HEK293 (cell line): ENCODE measurements at regions not wholly inside any gene's neighbourhood (a gene's known extent, or its start where the extent isn't known, plus 50 kb on each side); places are given as distances from the start of the nearest gene placed in this dataset.

Experiments
- HOXD13 ChIP-seq: sonication (generic); formaldehyde crosslinking; IDR thresholded peaks from 2 replicates; pipeline ENCODE4 v1.8.0; 2022; ENCODE audit warnings: missing genetic modification reagents, borderline replicate concordance
- KLF10 ChIP-seq: fragments of 450-650 bp; IDR thresholded peaks from 2 replicates; pipeline ENCODE4 v1.5.1; 2018; ENCODE audit warnings: missing biosample characterization, mild to moderate bottlenecking, missing genetic modification characterization
- KLF8 ChIP-seq: fragments of 450-650 bp; formaldehyde crosslinking; IDR thresholded peaks from 2 replicates; pipeline ENCODE4 v1.5.1; 2016; ENCODE audit warnings: missing biosample characterization, missing genetic modification characterization
- KLF9 ChIP-seq: fragments of 450-650 bp; formaldehyde crosslinking; IDR thresholded peaks from 2 replicates; pipeline ENCODE4 v1.5.1; 2016; ENCODE audit warnings: missing biosample characterization, missing genetic modification characterization, low read depth
- MEIS1 ChIP-seq: sonication (generic); formaldehyde crosslinking; IDR thresholded peaks from 2 replicates; pipeline ENCODE4 v1.8.1; 2022; ENCODE audit warnings: missing genetic modification reagents, mild to moderate bottlenecking, borderline replicate concordance
- MYNN ChIP-seq: fragments of 450-650 bp; formaldehyde crosslinking; IDR thresholded peaks from 2 replicates; pipeline ENCODE4 v1.5.1; 2016; ENCODE audit warnings: missing biosample characterization, missing genetic modification characterization, borderline replicate concordance
- ZNF121 ChIP-seq: fragments of 450-650 bp; formaldehyde crosslinking; IDR thresholded peaks from 2 replicates; pipeline ENCODE4 v1.5.1; 2016; ENCODE audit warnings: missing biosample characterization, missing genetic modification characterization
- TF ChIP-seq, protein P1 (sequence below): fragments of 450-650 bp; formaldehyde crosslinking; IDR thresholded peaks from 2 replicates; pipeline ENCODE4 v1.5.1; 2016; ENCODE audit warnings: missing biosample characterization, missing genetic modification characterization
- TF ChIP-seq, protein P2 (sequence below): fragments of 450-650 bp; formaldehyde crosslinking; IDR thresholded peaks from 2 replicates; pipeline ENCODE4 v1.5.1; 2016; ENCODE audit warnings: missing biosample characterization, missing genetic modification characterization
- TF ChIP-seq, protein P3 (sequence below): fragments of 450-650 bp; IDR thresholded peaks from 2 replicates; pipeline ENCODE4 v1.5.1; 2018; ENCODE audit warnings: missing biosample characterization, mild to moderate bottlenecking, missing genetic modification characterization
- TF ChIP-seq, protein P4 (sequence below): fragments of 450-650 bp; formaldehyde crosslinking; IDR thresholded peaks from 2 replicates; pipeline ENCODE4 v1.5.1; 2016; ENCODE audit warnings: missing biosample characterization, missing genetic modification characterization

DNA sequence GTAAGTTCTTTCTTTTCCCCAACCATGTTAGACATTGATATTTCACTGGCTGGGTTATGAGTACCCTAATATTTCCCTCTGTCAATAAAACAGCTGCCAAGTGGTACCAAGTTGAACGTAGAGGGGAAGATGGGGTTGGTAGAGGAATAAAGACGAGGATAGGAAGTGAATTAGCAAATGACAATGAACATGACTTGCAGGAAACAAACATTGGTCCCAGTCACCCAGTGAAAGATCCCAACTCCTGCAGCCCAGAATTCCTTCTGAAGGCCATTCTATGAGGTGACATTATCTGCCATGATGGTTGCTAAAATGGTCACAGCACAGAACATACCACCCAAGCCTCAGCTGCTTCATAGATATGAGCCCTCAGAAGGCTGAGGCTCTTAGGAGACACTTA, 159.0 kb upstream of the CTNNB1 start:
- TF ChIP-seq, protein P1, sequence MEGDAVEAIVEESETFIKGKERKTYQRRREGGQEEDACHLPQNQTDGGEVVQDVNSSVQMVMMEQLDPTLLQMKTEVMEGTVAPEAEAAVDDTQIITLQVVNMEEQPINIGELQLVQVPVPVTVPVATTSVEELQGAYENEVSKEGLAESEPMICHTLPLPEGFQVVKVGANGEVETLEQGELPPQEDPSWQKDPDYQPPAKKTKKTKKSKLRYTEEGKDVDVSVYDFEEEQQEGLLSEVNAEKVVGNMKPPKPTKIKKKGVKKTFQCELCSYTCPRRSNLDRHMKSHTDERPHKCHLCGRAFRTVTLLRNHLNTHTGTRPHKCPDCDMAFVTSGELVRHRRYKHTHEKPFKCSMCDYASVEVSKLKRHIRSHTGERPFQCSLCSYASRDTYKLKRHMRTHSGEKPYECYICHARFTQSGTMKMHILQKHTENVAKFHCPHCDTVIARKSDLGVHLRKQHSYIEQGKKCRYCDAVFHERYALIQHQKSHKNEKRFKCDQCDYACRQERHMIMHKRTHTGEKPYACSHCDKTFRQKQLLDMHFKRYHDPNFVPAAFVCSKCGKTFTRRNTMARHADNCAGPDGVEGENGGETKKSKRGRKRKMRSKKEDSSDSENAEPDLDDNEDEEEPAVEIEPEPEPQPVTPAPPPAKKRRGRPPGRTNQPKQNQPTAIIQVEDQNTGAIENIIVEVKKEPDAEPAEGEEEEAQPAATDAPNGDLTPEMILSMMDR (tag by site-specific recombination), result no peak
- TF ChIP-seq KLF10 (tag by site-specific recombination) (no peak), HOXD13 (CRISPR knock-in tag) (no peak), ZNF121 (no peak), MEIS1 (no peak), KLF9 (tag by site-specific recombination) (no peak), MYNN (tag by site-specific recombination) (no peak), KLF8 (no peak)
- TF ChIP-seq, protein P2, sequence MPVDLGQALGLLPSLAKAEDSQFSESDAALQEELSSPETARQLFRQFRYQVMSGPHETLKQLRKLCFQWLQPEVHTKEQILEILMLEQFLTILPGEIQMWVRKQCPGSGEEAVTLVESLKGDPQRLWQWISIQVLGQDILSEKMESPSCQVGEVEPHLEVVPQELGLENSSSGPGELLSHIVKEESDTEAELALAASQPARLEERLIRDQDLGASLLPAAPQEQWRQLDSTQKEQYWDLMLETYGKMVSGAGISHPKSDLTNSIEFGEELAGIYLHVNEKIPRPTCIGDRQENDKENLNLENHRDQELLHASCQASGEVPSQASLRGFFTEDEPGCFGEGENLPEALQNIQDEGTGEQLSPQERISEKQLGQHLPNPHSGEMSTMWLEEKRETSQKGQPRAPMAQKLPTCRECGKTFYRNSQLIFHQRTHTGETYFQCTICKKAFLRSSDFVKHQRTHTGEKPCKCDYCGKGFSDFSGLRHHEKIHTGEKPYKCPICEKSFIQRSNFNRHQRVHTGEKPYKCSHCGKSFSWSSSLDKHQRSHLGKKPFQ, result no peak
- TF ChIP-seq, protein P3, sequence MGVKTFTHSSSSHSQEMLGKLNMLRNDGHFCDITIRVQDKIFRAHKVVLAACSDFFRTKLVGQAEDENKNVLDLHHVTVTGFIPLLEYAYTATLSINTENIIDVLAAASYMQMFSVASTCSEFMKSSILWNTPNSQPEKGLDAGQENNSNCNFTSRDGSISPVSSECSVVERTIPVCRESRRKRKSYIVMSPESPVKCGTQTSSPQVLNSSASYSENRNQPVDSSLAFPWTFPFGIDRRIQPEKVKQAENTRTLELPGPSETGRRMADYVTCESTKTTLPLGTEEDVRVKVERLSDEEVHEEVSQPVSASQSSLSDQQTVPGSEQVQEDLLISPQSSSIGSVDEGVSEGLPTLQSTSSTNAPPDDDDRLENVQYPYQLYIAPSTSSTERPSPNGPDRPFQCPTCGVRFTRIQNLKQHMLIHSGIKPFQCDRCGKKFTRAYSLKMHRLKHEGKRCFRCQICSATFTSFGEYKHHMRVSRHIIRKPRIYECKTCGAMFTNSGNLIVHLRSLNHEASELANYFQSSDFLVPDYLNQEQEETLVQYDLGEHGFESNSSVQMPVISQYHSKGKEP (tag by site-specific recombination), result no peak
- TF ChIP-seq, protein P4, sequence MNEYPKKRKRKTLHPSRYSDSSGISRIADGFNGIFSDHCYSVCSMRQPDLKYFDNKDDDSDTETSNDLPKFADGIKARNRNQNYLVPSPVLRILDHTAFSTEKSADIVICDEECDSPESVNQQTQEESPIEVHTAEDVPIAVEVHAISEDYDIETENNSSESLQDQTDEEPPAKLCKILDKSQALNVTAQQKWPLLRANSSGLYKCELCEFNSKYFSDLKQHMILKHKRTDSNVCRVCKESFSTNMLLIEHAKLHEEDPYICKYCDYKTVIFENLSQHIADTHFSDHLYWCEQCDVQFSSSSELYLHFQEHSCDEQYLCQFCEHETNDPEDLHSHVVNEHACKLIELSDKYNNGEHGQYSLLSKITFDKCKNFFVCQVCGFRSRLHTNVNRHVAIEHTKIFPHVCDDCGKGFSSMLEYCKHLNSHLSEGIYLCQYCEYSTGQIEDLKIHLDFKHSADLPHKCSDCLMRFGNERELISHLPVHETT (tag by site-specific recombination), result no peak
